Retinal pigment epithelial cell (primary cell): ENCODE measurements at regions not wholly inside any gene's neighbourhood (a gene's known extent, or its start where the extent isn't known, plus 50 kb on each side); places are given as distances from the start of the nearest gene placed in this dataset.

Experiments used
- DNase-seq: peaks from one replicate; pipeline ENCODE4 v3.0.0-alpha.2; 2010; ENCODE audit warnings: low read depth
- H3K4me3 ChIP-seq: 2 replicates; pipeline ENCODE4 v1.5.1; 2011; ENCODE audit warnings: mild to moderate bottlenecking, low read length, control low read depth, moderate library complexity
- CTCF ChIP-seq: conservative IDR thresholded peaks from 2 replicates; pipeline ENCODE4 v1.5.1; 2011; ENCODE audit warnings: low read depth, low read length, control low read depth, inconsistent platforms

- no peak overlapping the region for H3K4me3 ChIP-seq
- no peak for DNase-seq
- TF ChIP-seq CTCF: no peak
Measured at GRCh38 chr11:98007072-98007471, 1013.7 kb upstream of the CNTN5 start.

- no peak overlapping the region for H3K4me3 ChIP-seq
- TF ChIP-seq CTCF: no peak
- no peak for DNase-seq
Measured at GRCh38 chr11:98027652-98028051, 993.1 kb upstream of the CNTN5 start.

DNA sequence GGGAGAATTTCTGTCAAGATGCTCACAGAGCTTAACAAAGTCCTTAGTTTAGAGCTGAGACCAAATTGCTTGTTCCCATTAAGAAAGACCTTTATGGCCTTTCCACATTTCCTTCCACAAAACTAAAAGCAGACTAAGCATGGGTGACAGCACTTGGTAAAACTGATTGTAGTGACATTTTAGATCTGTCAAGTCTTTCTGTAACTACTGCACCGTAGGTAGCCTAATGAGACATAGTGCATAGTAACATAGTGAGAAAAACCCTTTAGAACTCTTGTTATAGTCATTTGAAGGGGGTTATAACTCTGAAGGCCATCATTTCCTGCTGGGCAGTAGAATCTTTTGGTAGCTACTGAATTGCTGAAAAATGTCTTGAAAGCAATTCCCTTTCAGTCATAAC is 990.9 kb upstream of the CNTN5 start:
- no peak overlapping the region for H3K4me3 ChIP-seq
- DNase-seq: no peak
- no peak for TF ChIP-seq CTCF

DNA sequence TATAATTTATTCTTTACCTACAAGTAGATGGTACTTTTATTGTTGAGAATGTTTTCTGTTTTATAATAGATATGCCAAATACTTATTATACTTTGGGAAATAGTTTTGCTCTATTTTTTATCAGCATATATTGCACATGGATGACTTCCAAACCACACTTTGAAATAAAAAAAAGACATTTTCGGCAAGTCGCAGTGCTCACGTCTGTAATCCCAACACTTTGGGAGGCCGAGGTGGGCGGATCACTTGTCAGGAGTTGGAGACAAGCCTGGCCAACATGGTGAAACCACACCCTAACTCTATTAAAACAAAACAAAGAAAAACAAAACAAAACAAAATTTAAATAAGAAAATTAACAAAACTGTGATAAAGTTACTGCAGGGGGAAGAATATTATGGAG is 983.9 kb upstream of the CNTN5 start:
- DNase-seq: no peak

DNA sequence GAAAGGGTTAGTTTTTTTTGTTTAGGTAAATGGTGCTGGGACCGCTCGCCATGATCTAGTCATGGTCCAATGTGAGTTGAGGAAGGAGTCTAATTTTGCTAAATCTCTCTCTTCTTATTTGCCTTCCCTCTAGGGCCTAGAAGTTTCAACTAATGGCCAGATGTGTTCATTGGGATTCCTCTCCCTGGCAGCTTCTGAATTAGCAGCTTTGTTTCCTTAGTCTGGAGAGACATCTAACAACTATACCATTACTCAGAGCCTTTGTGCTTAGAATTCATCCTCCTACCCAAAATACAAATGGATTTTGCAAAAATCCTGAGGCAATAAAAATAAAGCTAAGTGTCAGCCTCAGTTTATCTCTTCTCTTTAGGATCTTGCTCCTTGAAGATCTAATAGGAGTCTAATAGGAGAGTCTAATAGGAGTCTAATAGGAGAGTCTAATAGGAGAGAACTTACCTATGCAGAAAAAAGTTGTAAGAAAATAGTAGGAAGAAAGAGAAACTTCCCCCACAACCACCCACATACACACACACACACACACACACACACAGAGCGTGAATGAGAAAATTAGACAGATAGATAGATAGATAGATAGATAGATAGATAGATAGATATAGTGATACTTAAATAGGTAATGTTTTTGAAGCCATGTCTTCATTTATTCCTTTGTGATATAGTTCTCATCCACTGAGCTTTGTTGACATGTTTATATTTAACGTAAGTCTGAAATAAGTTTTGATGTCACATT is 980.5 kb upstream of the CNTN5 start:
- DNase-seq: no peak
- no peak overlapping the region for H3K4me3 ChIP-seq
- TF ChIP-seq CTCF: no peak

More for the DNA sequence above, 983.9 kb upstream of the CNTN5 start:
- TF ChIP-seq CTCF: no peak
- H3K4me3 ChIP-seq: no peak overlapping the region

- no peak for TF ChIP-seq CTCF
- DNase-seq: no peak
- no peak overlapping the region for H3K4me3 ChIP-seq
Measured at GRCh38 chr11:98047647-98048046, 973.1 kb upstream of the CNTN5 start.

DNA sequence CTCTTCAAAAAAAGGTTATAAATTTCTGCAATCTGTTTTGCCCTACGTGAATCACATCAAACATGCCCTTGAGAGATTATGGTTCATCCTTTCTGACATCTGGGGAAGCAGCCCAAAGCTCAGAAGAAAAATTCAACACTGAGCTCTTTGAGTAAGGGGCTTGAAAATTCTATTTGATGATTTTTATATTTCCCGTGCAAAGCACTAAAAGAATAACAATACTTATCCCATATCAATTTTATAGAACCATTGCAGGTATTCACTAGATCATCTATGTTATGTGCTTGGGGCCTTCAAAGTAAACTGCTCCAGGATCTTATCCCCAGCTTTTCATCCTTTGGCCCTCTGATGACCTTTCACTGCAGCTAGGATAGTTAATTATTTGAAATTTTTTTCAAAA is 966.9 kb upstream of the CNTN5 start:
- no peak overlapping the region for H3K4me3 ChIP-seq
- TF ChIP-seq CTCF: no peak
- DNase-seq: no peak
